ENCODE measurements at regions not wholly inside any gene's neighbourhood (a gene's known extent, or its start where the extent isn't known, plus 50 kb on each side); places are given as distances from the start of the nearest gene placed in this dataset.

DNA sequence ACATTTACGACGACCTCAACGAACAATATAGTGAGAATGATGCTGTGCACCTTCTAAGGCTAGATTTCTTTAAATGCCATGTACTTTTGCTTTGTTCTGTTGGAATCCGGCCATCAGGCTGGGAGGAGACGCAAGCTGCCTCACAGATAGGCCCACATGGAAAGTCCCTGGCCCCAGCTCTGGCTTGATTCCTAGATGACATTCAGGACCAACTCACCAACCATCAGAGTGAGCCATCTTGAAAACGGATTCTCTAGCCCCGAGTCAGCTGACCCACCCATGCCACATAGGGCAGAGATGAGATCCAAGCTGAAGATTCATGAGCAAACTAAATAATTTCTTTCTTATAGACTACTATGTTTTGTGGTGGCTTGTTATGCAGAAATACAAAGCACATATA lies 164.4 kb downstream of the ZNF281 start:
- Histone ChIP-seq H3K36me3 (ENCODE audit: control insufficient read depth, insufficient read depth, low read length) (no peaks in the 10 kb centered on the region), H3K4me3 (ENCODE audit: low read depth, low read length) (no peak overlapping the region), H3K27ac (ENCODE audit: low read depth, low read length) (no peak overlapping the region), H3K27me3 (ENCODE audit: control insufficient read depth, insufficient read depth, low read length) (peaks cover 53% of the 10 kb centered on the region), H3K9me3 (ENCODE audit: control insufficient read depth, insufficient read depth, low read length) (no peaks in the 10 kb centered on the region), H3K4me1 (ENCODE audit: control insufficient read depth, insufficient read depth, low read length) (no peaks in the 10 kb centered on the region)
- 87% methylated on average over 6 of the region's 7 CpGs for WGBS (ENCODE audit: insufficient coverage)
- no peak for DNase-seq (ENCODE audit: low read depth in 4 of 6, low spot score in 6 of 6)

DNA sequence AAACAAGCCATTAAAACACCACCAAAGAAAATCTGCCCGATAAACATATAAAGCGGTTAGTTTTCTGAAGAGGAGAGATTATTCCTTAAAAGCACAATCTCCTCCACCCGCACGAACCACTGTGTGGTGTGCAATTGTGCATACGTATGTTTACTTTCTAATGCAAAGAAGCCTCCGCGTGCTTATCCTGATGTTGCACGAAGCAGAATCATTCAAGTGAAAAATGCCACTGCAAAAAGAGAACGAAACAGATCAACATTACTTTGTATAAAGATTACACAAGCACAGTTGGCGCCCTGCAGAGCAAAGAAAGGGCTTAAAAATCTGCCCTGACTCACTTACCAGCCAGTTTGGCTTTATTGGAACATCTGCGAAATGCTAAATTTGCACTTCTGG lies 166.8 kb downstream of the ZNF281 start:
- Histone ChIP-seq H3K36me3 (ENCODE audit: control insufficient read depth, insufficient read depth, low read length) (no peaks in the 10 kb centered on the region), H3K4me1 (ENCODE audit: control insufficient read depth, insufficient read depth, low read length) (no peaks in the 10 kb centered on the region), H3K9me3 (ENCODE audit: control insufficient read depth, insufficient read depth, low read length) (no peaks in the 10 kb centered on the region), H3K27ac (ENCODE audit: low read depth, low read length) (no peak overlapping the region), H3K4me3 (ENCODE audit: low read depth, low read length) (peak overlapping the region; percentile 10), H3K27me3 (ENCODE audit: control insufficient read depth, insufficient read depth, low read length) (peaks cover 49% of the 10 kb centered on the region)
- DNase-seq (ENCODE audit: low read depth in 4 of 6, low spot score in 6 of 6): peak in 2 of 6 donors; percentile 46 to 80
- 24% methylated on average over 4 of the region's 11 CpGs for WGBS (ENCODE audit: insufficient coverage)

DNA sequence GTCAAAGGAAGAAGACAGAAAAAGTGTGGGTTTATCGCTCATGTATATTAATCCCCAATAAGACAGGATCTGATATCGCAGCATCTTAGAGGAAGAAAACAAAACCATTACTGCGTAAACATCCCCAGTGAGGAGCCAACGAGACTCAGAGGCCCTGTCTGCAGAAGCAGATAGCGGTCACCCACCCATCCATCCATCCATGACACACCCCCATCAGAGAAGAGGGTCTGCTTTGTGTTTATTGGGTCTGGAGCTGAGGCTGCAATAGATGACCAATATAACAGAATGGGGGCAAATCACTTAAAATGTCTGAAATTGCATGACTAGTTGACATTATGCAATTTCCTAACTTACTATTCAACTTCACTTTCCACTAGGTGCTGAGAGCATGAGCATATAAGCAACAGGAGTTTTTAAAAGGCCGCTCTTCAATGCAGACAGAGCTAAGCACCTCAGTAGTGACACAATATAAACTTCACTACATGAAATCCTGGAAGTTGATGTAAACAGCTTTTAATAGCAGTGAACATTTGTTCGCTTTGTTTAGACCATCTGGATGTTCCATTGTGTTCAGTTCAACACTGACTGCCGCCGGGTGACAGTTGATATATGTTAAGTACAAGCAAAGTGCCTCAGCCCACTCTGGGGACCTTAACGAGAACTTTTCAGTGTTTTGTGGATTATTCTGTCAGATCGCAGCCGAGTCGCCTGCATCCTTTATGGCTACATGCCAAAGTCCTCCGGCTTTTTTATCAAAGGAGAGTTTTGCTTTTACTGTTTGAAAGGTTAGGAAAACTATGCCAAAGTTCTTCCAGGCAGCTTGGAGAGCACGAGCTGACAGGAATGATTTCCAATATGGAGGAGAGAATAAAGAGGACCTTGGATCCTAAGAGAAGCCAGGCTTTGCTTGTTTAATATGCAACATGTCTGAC lies 167.5 kb downstream of the ZNF281 start:
- WGBS (ENCODE audit: insufficient coverage): 7% methylated on average over 9 of the region's 15 CpGs
- peak in 3 of 6 donors; percentile 23 to 86 (median 67) for DNase-seq (ENCODE audit: low read depth in 4 of 6, low spot score in 6 of 6)
- no peaks in the 10 kb centered on the region for H3K4me1 ChIP-seq (ENCODE audit: control insufficient read depth, insufficient read depth, low read length)
- peaks cover 42% of the 10 kb centered on the region for H3K27me3 ChIP-seq (ENCODE audit: control insufficient read depth, insufficient read depth, low read length)
- H3K27ac ChIP-seq (ENCODE audit: low read depth, low read length): no peak overlapping the region
- H3K36me3 ChIP-seq (ENCODE audit: control insufficient read depth, insufficient read depth, low read length): no peaks in the 10 kb centered on the region
- H3K4me3 ChIP-seq (ENCODE audit: low read depth, low read length): peak overlapping the region; percentile 10
- no peaks in the 10 kb centered on the region for H3K9me3 ChIP-seq (ENCODE audit: control insufficient read depth, insufficient read depth, low read length)

DNA sequence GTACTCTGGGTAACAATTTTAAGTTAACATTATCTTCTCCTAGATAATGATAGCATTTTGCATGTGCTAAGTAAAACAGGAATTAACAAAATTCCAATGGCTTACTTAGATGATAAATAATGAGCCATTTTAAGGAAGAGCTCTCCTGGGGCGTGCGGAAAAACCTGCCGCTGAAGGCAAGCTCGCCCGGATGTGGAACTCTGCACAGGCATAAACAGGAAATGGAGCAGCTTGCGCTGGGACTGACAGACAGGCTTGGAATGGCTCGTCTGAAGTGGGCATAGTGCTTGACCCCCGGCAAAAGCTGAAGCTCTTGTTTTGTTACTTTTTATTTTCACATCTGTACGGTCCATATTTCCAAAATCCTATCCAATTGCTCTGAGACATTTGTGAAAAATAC lies 169.2 kb downstream of the ZNF281 start:
- no peak overlapping the region for H3K4me3 ChIP-seq (ENCODE audit: low read depth, low read length)
- DNase-seq (ENCODE audit: low read depth in 4 of 6, low spot score in 6 of 6): no peak
- no peaks in the 10 kb centered on the region for H3K4me1 ChIP-seq (ENCODE audit: control insufficient read depth, insufficient read depth, low read length)
- H3K36me3 ChIP-seq (ENCODE audit: control insufficient read depth, insufficient read depth, low read length): no peaks in the 10 kb centered on the region
- peaks cover 34% of the 10 kb centered on the region for H3K27me3 ChIP-seq (ENCODE audit: control insufficient read depth, insufficient read depth, low read length)
- no peaks in the 10 kb centered on the region for H3K9me3 ChIP-seq (ENCODE audit: control insufficient read depth, insufficient read depth, low read length)
- no peak overlapping the region for H3K27ac ChIP-seq (ENCODE audit: low read depth, low read length)
- WGBS (ENCODE audit: insufficient coverage): 78% methylated on average over 7 of the region's 9 CpGs

DNA sequence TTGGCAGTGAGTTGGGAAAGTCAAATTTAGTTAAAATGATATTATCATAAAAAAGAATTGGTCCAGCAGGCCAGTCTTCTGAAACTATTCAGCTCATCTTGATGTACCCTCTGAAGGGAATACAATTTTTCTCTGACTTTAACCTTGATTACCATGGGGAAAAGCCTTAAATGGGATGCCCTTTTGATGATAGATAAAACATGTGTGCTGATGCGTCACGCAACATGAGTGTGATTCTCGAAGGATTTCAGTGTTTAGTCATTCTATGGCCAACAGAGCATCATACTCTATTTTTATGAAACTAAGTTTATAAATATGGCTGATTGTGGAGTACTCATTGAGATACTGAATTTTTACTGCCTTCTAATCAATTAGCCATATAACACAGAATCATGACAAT lies 171.5 kb downstream of the ZNF281 start:
- Histone ChIP-seq H3K36me3 (ENCODE audit: control insufficient read depth, insufficient read depth, low read length) (no peaks in the 10 kb centered on the region), H3K4me3 (ENCODE audit: low read depth, low read length) (no peak overlapping the region), H3K27me3 (ENCODE audit: control insufficient read depth, insufficient read depth, low read length) (peaks cover 21% of the 10 kb centered on the region), H3K27ac (ENCODE audit: low read depth, low read length) (no peak overlapping the region), H3K4me1 (ENCODE audit: control insufficient read depth, insufficient read depth, low read length) (no peaks in the 10 kb centered on the region), H3K9me3 (ENCODE audit: control insufficient read depth, insufficient read depth, low read length) (no peaks in the 10 kb centered on the region)
- no peak for DNase-seq (ENCODE audit: low read depth in 4 of 6, low spot score in 6 of 6)
- WGBS (ENCODE audit: insufficient coverage): no CpG with 5 or more reads among the region's 3 CpGs

DNA sequence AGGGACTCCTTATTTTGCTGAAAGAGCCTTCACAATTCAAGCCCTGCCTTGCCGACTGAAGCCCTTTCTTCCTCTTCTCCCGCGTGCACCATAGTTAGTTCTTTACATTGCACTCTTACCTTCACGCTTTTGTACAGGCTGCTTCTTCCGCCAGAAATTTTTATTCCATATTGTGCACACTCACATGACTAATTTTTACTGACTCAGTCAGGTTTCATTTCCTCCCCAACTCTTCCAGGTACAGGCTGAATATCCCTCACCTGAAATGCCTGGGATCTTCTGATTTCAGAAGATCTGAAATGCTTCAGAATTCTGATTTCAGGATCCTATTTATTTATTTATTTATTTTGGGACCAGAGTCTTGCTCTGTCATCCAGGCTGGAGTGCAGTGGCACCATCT lies 172.8 kb downstream of the ZNF281 start:
- no peak overlapping the region for H3K27ac ChIP-seq (ENCODE audit: low read depth, low read length)
- no peaks in the 10 kb centered on the region for H3K9me3 ChIP-seq (ENCODE audit: control insufficient read depth, insufficient read depth, low read length)
- no peak for DNase-seq (ENCODE audit: low read depth in 4 of 6, low spot score in 6 of 6)
- H3K36me3 ChIP-seq (ENCODE audit: control insufficient read depth, insufficient read depth, low read length): no peaks in the 10 kb centered on the region
- no peaks in the 10 kb centered on the region for H3K4me1 ChIP-seq (ENCODE audit: control insufficient read depth, insufficient read depth, low read length)
- WGBS (ENCODE audit: insufficient coverage): 95% methylated on average over 5 of the region's 5 CpGs
- no peak overlapping the region for H3K4me3 ChIP-seq (ENCODE audit: low read depth, low read length)
- H3K27me3 ChIP-seq (ENCODE audit: control insufficient read depth, insufficient read depth, low read length): peaks cover 9% of the 10 kb centered on the region

DNA sequence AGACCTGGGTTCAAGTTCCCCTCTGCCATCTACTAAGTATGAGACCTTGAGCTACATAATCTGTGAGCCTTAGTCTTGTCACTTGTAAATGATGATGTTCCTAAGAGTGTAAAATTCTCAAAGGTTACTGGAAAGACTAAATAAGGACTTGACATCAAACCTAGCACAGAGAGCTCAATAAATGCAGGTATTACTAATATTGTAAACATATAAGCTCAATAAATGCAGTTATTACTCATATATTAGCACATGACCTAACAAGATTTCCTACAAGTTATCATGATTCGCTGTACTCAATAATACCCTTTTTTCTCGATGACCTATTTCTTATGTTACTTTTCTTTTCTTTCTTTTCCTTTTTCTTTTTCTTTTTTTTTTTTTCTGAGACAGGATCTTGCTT lies 174.9 kb downstream of the ZNF281 start:
- DNase-seq (ENCODE audit: low read depth in 4 of 6, low spot score in 6 of 6): no peak
- no peaks in the 10 kb centered on the region for H3K27me3 ChIP-seq (ENCODE audit: control insufficient read depth, insufficient read depth, low read length)
- H3K9me3 ChIP-seq (ENCODE audit: control insufficient read depth, insufficient read depth, low read length): no peaks in the 10 kb centered on the region
- no peak overlapping the region for H3K4me3 ChIP-seq (ENCODE audit: low read depth, low read length)
- WGBS (ENCODE audit: insufficient coverage): 90% methylated on average over 2 of the region's 2 CpGs
- H3K27ac ChIP-seq (ENCODE audit: low read depth, low read length): no peak overlapping the region
- H3K36me3 ChIP-seq (ENCODE audit: control insufficient read depth, insufficient read depth, low read length): no peaks in the 10 kb centered on the region
- no peaks in the 10 kb centered on the region for H3K4me1 ChIP-seq (ENCODE audit: control insufficient read depth, insufficient read depth, low read length)

DNA sequence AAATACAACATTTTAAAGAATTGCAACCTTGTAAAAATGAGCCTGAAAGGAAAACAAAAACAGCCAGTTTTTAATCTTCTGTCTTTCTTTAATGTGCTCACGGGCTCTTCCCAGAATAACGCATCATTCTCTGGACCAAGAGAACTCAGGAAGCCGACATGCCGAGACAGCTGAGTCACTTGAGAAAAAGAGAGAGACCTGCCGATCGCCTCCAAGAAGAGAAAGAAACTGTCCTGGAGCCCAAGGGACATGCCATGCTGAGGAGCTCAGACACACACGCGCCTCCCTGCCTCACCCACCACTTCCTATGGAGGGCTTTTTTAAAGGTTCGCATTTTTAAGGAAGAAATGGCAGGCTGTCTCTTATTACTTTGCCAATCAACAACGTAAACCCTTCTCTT lies 176.4 kb downstream of the ZNF281 start:
- H3K27me3 ChIP-seq (ENCODE audit: control insufficient read depth, insufficient read depth, low read length): peaks cover 2% of the 10 kb centered on the region
- DNase-seq (ENCODE audit: low read depth in 4 of 6, low spot score in 6 of 6): no peak
- H3K4me3 ChIP-seq (ENCODE audit: low read depth, low read length): no peak overlapping the region
- 81% methylated on average over 6 of the region's 10 CpGs for WGBS (ENCODE audit: insufficient coverage)
- H3K36me3 ChIP-seq (ENCODE audit: control insufficient read depth, insufficient read depth, low read length): no peaks in the 10 kb centered on the region
- H3K9me3 ChIP-seq (ENCODE audit: control insufficient read depth, insufficient read depth, low read length): no peaks in the 10 kb centered on the region
- H3K27ac ChIP-seq (ENCODE audit: low read depth, low read length): no peak overlapping the region
- H3K4me1 ChIP-seq (ENCODE audit: control insufficient read depth, insufficient read depth, low read length): no peaks in the 10 kb centered on the region

DNA sequence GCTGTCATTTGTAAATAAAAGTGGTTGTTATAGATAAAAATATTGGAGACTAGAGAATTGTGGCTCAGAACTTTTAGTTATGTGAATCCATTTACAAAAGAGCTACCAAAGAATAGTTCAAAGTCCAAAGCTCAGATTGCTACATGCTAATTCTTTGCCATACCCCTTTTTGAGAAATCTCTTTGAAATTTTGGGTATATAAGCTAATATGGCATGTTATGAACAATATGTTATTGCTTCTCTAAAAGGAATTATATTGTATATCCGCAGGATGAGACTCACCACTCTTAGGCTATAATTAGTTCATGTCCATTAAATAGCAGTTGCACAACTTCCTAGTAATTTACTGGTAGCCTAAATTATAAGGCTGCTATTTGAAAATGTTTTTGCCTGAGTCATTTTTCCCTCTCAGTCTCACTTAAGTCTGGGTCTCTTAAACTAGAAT lies 178.0 kb downstream of the ZNF281 start:
- Histone ChIP-seq H3K27ac (ENCODE audit: low read depth, low read length) (no peak overlapping the region), H3K4me1 (ENCODE audit: control insufficient read depth, insufficient read depth, low read length) (no peaks in the 10 kb centered on the region), H3K27me3 (ENCODE audit: control insufficient read depth, insufficient read depth, low read length) (peaks cover 2% of the 10 kb centered on the region), H3K36me3 (ENCODE audit: control insufficient read depth, insufficient read depth, low read length) (no peaks in the 10 kb centered on the region), H3K4me3 (ENCODE audit: low read depth, low read length) (no peak overlapping the region), H3K9me3 (ENCODE audit: control insufficient read depth, insufficient read depth, low read length) (no peaks in the 10 kb centered on the region)
- WGBS (ENCODE audit: insufficient coverage): no CpG with 5 or more reads among the region's 1 CpG
- no peak for DNase-seq (ENCODE audit: low read depth in 4 of 6, low spot score in 6 of 6)

DNA sequence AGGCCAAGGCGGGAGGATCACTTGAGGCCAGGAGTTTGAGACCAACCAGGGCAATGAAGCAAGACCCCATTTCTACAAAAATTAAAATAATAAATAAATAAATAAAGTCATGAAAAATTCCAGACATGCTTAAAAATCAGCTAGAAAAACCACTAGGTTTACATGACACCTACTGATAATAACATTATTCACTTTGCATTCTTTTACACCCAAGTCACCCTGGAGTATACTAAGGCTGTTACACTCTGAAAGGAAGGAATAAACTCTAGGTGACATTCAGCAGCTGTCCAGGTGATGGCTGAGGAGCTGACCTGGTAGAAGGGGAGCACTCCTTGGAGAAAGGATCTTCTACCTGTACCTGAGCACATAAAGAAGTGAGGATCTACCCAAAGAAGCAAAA lies 179.2 kb downstream of the ZNF281 start:
- DNase-seq (ENCODE audit: low read depth in 4 of 6, low spot score in 6 of 6): no peak
- no peaks in the 10 kb centered on the region for H3K4me1 ChIP-seq (ENCODE audit: control insufficient read depth, insufficient read depth, low read length)
- no peaks in the 10 kb centered on the region for H3K9me3 ChIP-seq (ENCODE audit: control insufficient read depth, insufficient read depth, low read length)
- no CpG with 5 or more reads among the region's 1 CpG for WGBS (ENCODE audit: insufficient coverage)
- H3K4me3 ChIP-seq (ENCODE audit: low read depth, low read length): no peak overlapping the region
- peaks cover 7% of the 10 kb centered on the region for H3K27me3 ChIP-seq (ENCODE audit: control insufficient read depth, insufficient read depth, low read length)
- no peaks in the 10 kb centered on the region for H3K36me3 ChIP-seq (ENCODE audit: control insufficient read depth, insufficient read depth, low read length)
- H3K27ac ChIP-seq (ENCODE audit: low read depth, low read length): no peak overlapping the region
